HFFc6 (cell line): ENCODE measurements at regions not wholly inside any gene's neighbourhood (a gene's known extent, or its start where the extent isn't known, plus 50 kb on each side); places are given as distances from the start of the nearest gene placed in this dataset.

Experiments
- DNase-seq: peaks from one replicate; pipeline ENCODE4 v3.0.0-alpha.2; 2018
- H3K27ac Mint-ChIP-seq: 2 replicates; pipeline ENCODE4 v1.8.0; 2020; ENCODE audit warnings: mild to moderate bottlenecking, mixed read lengths
- H3K27me3 Mint-ChIP-seq: 2 replicates; pipeline ENCODE4 v1.8.0; 2021; ENCODE audit warnings: mild to moderate bottlenecking, moderate library complexity, mixed read lengths; ENCODE audit not compliant: insufficient read depth
- H3K36me3 Mint-ChIP-seq: 2 replicates; pipeline ENCODE4 v1.8.0; 2021; ENCODE audit warnings: low read depth, mixed read lengths
- H3K4me1 Mint-ChIP-seq: 2 replicates; pipeline ENCODE4 v1.8.0; 2020; ENCODE audit warnings: low read depth, mixed read lengths
- H3K4me3 Mint-ChIP-seq: 2 replicates; pipeline ENCODE4 v1.8.0; 2020; ENCODE audit warnings: mild to moderate bottlenecking, moderate library complexity, mixed read lengths
- H3K9me3 Mint-ChIP-seq: 2 replicates; pipeline ENCODE4 v1.8.0; 2020; ENCODE audit warnings: mild to moderate bottlenecking, mixed read lengths
- CTCF ChIP-seq: fragments of 200-600 bp; sonication (generic); IDR thresholded peaks from 2 replicates; pipeline ENCODE4 v1.5.0; 2021; ENCODE audit warnings: antibody characterized with exemption, mild to moderate bottlenecking

- TF ChIP-seq CTCF: no peak
- Mint-ChIP-seq H3K4me3 (no peak overlapping the region), H3K9me3 (peaks cover 9% of the 10 kb centered on the region), H3K27me3 (no peaks in the 10 kb centered on the region), H3K27ac (no peak overlapping the region), H3K36me3 (peaks cover 18% of the 10 kb centered on the region), H3K4me1 (peaks cover 21% of the 10 kb centered on the region)
- DNase-seq: no peak
Measured at GRCh38 chr2:39542523-39542922, 105.4 kb upstream of the MAP4K3 start.

GRCh38 chr2:39545957-39546356, 108.9 kb upstream of the MAP4K3 start:
- no peak for DNase-seq
- H3K36me3 Mint-ChIP-seq: peaks cover 29% of the 10 kb centered on the region
- no peak for TF ChIP-seq CTCF
- peaks cover 50% of the 10 kb centered on the region for H3K4me1 Mint-ChIP-seq
- H3K9me3 Mint-ChIP-seq: peaks cover 30% of the 10 kb centered on the region
- H3K27me3 Mint-ChIP-seq: no peaks in the 10 kb centered on the region; the same call in 1 of the 2 replicates
- no peak overlapping the region for H3K27ac Mint-ChIP-seq
- no peak overlapping the region for H3K4me3 Mint-ChIP-seq

- Mint-ChIP-seq H3K27me3 (no peaks in the 10 kb centered on the region; the same call in 1 of the 2 replicates), H3K27ac (no peak overlapping the region), H3K36me3 (peaks cover 29% of the 10 kb centered on the region), H3K9me3 (peaks cover 30% of the 10 kb centered on the region), H3K4me1 (peaks cover 54% of the 10 kb centered on the region), H3K4me3 (no peak overlapping the region)
- no peak for TF ChIP-seq CTCF
- DNase-seq: no peak
Measured at GRCh38 chr2:39546409-39546808, 109.3 kb upstream of the MAP4K3 start.

- Mint-ChIP-seq H3K27ac (peak overlapping the region; percentile 94), H3K9me3 (peaks cover 30% of the 10 kb centered on the region), H3K27me3 (no peaks in the 10 kb centered on the region; the same call in 1 of the 2 replicates), H3K4me1 (peaks cover 56% of the 10 kb centered on the region), H3K4me3 (peak overlapping the region; percentile 62), H3K36me3 (peaks cover 29% of the 10 kb centered on the region)
- no peak for DNase-seq
- TF ChIP-seq CTCF: no peak
Measured at GRCh38 chr2:39546937-39547336, 109.9 kb upstream of the MAP4K3 start.

- DNase-seq: peak; percentile 89
- peak overlapping the region; percentile 94 for H3K27ac Mint-ChIP-seq
- no peaks in the 10 kb centered on the region; the same call in 1 of the 2 replicates for H3K27me3 Mint-ChIP-seq
- H3K4me1 Mint-ChIP-seq: peaks cover 56% of the 10 kb centered on the region
- no peak for TF ChIP-seq CTCF
- H3K36me3 Mint-ChIP-seq: peaks cover 38% of the 10 kb centered on the region
- H3K9me3 Mint-ChIP-seq: peaks cover 30% of the 10 kb centered on the region
- H3K4me3 Mint-ChIP-seq: no peak overlapping the region
Measured at GRCh38 chr2:39547811-39548719, 111.0 kb upstream of the MAP4K3 start.
